ENCODE measurements at regions not wholly inside any gene's neighbourhood (a gene's known extent, or its start where the extent isn't known, plus 50 kb on each side); places are given as distances from the start of the nearest gene placed in this dataset.

DNA sequence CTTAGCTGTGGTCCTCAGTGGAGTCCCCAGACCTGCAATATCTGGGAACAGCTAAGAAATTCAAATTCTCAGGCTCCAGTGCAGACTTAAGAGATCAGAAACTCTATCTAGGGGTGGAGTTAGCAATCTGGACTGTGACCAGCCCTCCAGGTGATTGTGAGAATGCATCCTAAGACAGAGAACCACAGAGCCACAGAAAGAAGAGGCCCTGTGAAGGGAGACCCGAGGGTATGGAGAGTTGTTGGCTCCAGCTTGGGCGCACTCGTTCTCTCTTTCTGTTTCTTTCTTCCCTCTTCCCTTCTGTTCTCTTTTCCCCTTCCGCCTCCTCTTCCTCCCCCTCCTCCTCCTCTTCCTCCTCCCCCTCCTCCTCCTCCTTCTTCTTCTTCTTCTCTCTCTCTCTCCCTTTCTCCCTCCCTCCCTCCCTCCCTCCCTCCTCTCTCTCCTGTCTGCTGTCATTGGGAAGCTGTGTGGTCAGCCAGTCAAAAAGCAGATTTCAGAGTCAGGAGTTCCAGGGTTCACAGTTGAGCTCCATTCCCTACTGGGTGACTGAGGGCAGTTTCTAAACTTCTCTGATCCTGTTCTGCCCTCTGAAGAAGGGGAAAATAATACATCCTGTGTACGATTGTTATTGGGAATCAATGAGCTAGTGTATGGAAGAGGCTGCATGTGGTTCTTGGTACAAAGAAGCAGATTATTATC, 62.1 kb upstream of the STEAP1B start:
- no peak for DNase-seq

DNA sequence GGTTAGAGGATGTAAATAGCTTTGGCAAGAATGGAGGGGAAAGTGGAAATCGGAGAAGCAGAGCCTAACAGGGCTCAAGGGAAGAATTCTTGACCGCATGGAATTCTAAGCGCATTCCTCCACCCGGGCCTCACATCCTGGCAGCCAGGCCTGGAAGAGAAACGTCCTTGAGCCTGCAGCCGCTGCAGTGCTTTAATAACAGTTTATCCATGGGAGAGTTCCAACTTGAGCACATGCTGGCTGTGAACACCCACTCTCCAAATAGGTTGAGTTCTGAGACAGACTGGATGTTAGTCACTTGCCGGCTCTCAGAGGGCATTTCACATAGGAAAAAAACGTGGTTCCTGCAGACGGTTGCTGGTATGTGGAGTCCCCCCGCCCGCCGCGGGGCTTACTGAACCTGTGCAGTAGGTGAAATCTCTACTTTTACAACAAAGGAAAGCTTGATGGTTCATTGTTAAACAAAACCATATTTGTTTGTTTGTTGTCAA, 61.4 kb upstream of the STEAP1B start:
- no peak for DNase-seq

DNA sequence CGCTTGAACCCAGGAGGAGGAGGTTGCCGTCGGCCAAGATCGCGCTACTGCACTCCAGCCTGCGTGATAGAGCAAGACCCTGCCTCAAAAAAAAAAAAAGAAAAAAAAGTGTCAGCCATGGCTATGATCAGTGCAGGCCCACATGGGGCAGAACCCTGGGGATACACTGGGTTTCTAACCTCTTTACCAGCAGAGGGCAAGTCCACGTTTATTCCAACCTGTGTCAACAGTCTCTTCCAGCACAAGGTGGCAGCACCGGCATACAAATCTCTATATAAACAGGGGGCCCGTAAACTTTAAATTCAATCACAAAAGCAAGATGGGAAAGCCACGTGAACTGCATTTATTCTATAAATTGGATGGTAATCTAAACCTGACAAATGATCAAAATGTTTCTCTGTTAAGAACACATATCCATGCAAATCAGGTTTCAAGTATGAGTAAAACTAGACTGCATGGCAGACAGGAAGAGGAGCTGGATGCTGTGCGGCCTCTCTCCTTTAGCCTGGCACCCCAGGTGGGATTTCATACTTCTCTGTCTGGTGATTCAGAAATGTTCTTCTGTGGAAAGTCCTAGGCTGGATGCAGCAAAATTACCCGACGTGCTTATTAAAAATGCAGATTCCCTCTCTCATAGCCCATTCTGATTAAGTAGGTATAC, 60.0 kb upstream of the STEAP1B start:
- DNase-seq, result peak; percentile 44 to 65

DNA sequence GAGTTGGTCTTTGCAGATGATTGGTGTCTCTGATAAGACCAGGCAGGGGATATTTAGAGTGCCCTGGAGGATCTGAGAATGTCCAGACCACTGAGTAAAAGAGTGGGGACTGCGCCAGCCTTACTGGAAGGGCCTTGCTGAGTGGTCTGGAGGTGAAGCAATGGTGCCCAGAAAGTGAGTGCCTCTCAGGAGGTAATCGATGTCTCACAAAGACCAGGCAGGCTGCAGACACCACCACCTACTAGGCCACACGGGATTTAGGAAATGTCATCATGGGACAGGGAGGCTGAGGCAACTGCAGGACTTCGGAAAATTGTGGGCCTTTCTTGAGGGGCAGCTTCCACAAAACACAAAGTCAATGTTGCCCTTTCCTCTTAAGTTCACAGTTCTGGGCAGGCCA, 57.2 kb upstream of the STEAP1B start:
- no peak for DNase-seq

DNA sequence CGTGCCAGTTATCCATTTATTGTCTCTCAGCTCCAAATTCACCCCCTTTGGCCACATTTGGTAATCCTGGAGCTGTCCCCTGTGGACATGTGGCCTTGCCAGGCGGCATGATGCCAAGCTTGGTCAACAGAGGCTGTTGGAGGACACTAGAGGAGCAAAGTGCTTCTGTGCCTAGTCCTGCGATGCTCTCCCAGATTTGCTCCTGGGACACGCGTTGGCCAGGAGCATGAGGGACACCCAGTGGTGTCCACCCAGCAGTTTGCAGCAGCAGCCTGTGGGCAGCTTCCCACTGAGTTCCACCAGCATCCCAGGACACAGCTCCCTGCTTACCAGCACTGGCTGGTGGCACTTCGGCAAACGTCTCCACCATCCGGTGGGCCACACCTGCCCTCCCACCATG, 55.5 kb upstream of the STEAP1B start:
- DNase-seq, result no peak

DNA sequence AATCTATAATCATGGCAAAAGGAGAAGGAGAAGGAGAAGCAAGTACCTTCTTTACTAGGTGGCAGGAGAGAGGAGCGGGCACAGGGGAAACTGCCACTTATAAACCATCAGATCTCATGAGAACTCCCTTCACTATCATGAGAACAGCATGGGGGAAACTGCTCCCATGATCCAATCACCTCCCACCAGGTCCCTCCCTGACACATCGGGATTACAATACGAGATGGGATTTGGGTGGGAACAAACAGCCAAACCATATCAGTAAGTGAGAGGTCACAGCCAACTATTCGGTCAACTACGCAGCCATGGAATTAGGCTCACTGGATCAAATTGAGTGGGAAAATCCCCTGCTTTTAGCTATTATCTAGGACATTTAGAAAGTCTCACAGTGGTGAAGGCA, 54.2 kb upstream of the STEAP1B start:
- DNase-seq, result no peak

DNA sequence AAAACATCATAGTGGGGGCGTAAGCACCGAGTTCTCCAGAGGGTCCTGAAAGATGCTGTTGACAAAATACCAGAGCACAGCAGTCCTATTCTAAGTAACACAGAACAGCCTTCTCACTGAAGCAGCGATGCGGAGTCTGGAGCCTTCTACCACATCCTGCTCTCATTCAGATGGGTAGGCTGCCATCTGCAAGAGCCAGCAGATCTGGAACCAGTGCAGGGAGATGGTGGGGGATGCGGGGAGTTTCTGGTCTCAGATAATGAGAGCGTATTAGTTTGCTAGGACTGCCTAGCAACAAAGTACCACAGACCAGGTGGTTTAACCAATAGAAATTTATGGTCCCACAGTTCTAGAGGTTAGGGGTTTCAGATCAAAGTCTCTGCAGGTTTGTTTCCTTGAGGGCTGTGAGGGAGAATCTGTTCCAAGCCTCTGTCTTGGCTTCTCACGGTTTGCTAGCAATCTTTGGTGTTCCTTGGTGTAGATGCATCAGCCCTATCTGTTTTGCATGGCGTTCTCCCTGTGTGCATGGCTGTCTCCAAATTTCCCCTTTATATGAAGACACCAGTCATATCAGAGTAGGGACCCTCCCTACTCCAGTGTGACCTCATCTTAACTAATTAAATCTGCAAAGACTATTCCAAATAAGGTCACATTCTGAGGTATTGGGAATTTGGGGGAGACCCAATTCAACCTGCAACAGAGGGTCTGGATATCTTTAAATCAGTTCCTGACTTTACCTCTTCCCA, 52.0 kb upstream of the STEAP1B start:
- no peak for DNase-seq

DNA sequence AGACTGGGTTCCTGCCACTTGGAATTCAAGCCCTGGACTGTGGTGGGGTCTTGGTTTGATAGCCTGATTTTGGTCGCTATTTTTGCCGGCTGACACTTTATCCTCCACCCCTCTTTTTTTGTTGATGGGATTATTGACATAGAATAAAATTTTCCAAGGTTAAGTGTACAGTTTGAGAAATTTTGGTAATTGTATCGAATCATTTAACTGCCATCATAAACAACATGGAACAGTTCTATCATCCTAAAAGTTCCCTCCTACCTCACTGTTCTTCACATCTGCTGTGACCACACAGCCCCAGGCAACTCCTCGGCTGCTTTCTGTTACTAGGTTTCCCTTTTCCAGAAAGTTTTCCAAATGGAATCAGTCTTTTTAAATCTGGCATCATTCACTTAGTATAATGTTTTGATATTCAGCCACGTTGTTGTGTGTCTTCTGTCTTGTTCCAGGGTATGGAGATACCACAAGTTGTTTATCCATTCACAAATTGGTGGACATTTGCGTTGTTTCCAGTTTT, 50.6 kb upstream of the STEAP1B start:
- no peak for DNase-seq

DNA sequence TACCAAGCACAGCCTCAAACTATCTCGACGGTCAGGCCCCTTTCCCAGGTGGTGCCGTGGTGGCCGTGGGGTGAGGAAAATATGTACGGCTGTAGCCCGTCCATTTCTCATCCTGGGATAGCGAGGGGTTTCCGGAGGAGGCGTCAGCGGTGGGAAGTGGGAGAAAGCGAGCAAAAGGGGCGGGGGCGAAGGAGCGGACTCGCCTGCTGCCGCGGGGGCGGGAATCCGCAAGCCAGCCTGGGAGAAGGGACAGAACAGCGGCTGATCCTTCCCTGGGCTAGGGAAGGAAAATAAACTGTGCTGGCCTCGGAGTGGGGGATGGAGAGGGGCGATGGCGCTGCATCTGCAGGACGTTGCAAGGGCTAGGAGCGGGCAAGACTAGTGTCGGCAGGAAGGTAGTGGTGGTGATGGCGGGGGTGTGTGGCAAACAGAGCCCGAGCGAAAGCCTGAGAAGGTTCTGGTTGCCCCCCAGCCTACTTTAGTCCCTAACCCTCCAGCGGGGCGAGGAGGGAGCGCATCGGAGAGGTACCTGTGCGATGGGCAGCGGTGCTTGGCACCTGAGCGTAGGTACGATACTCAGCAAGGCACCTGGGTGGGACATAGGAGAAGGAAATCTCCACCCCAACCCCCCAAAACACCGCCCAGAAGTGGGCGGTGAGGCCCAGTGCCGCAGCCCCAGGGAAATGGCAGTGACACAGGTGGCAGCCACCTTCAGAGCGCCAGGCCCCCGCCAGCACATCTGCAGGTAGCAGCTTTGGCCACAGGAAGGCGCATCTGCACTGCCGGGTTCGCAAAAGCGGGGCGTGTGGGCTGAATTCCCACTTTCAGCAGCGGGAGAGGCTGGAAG, 49.9 kb upstream of the STEAP1B start:
- DNase-seq, result peak in 1 of 2 donors; percentile 26

Measured in stimulated activated CD4-positive, alpha-beta T cell treated with anti-CD3 and anti-CD28 coated beads, Interleukin-2, amount 100 ng/mL, for 48 hours (primary cell).